SK-N-SH (cell line): ENCODE measurements at regions not wholly inside any gene's neighbourhood (a gene's known extent, or its start where the extent isn't known, plus 50 kb on each side); places are given as distances from the start of the nearest gene placed in this dataset.

ENCODE experiments used
- CTCF ChIP-seq: fragments of 200-600 bp; sonication (generic); IDR thresholded peaks from 2 replicates; pipeline ENCODE4 v1.6.1; 2017; ENCODE audit warnings: antibody characterized with exemption, mild to moderate bottlenecking, moderate library complexity
- FOXJ3 ChIP-seq: sonication (generic); formaldehyde crosslinking; IDR thresholded peaks from 2 replicates; pipeline ENCODE4 v1.5.1; 2020; ENCODE audit warnings: mild to moderate bottlenecking, missing genetic modification reagents
- FOXM1 ChIP-seq: IDR thresholded peaks from 2 replicates; pipeline ENCODE4 v1.4.0; 2012; ENCODE audit warnings: low read depth, mild to moderate bottlenecking
- GABPA ChIP-seq: IDR thresholded peaks from 2 replicates; pipeline ENCODE4 v1.4.0; 2012; ENCODE audit warnings: low read depth, mild to moderate bottlenecking
- IRF3 ChIP-seq: fragments of 150-350 bp; IDR thresholded peaks from 2 replicates; pipeline ENCODE4 v1.6.1; 2016; ENCODE audit warnings: mild to moderate bottlenecking, low read depth, low read length
- JUND ChIP-seq: IDR thresholded peaks from 2 replicates; pipeline ENCODE4 v1.4.0; 2012
- RAD21 ChIP-seq: IDR thresholded peaks from 2 replicates; pipeline ENCODE4 v1.6.1; 2012; ENCODE audit warnings: mild to moderate bottlenecking, low read length
- TAF1 ChIP-seq: IDR thresholded peaks from 2 replicates; pipeline ENCODE4 v1.6.1; 2012; ENCODE audit warnings: low read depth, mild to moderate bottlenecking, low read length, moderate library complexity, borderline replicate concordance
- TEAD4 ChIP-seq: IDR thresholded peaks from 2 replicates; pipeline ENCODE4 v1.4.0; 2012; ENCODE audit warnings: mild to moderate bottlenecking, borderline replicate concordance; ENCODE audit not compliant: insufficient read depth

GRCh38 chr5:167579693-167580055, 711.8 kb upstream of the WWC1 start:
- no peak for TF ChIP-seq CTCF
- TF ChIP-seq FOXJ3 (CRISPR knock-in tag): no peak
- no peak for TF ChIP-seq RAD21
- no peak for TF ChIP-seq TAF1
- no peak for TF ChIP-seq GABPA
- no peak for TF ChIP-seq FOXM1
- no peak for TF ChIP-seq TEAD4
- no peak for TF ChIP-seq JUND
- no peak for TF ChIP-seq IRF3
